ENCODE measurements at regions not wholly inside any gene's neighbourhood (a gene's known extent, or its start where the extent isn't known, plus 50 kb on each side); places are given as distances from the start of the nearest gene placed in this dataset.

DNA sequence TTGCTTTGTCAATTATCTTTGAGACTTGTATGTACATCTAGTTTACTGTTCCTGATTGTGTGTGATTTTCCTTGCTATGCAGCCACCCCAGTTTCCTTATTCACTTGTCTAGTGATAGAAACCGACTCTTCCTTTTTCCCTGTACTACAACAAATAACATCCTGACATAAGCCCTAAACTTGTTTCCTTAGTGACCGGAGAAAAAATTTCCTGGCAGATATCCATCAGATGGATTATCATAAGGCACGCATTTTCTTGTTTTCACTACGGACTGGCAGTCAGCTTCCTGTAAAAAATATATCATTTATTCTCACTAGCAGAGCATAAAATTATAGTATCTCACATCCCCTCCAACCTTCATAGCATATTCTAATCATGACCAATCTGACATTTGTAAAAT, 410.7 kb downstream of the CENPC start:
- no peak for DNase-seq (ENCODE audit: low read depth in 4 of 6, low spot score in 6 of 6)
- Histone ChIP-seq H3K36me3 (ENCODE audit: control insufficient read depth, insufficient read depth, low read length) (no peaks in the 10 kb centered on the region), H3K27me3 (ENCODE audit: control insufficient read depth, insufficient read depth, low read length) (no peaks in the 10 kb centered on the region), H3K4me3 (ENCODE audit: low read depth, low read length) (no peak overlapping the region), H3K4me1 (ENCODE audit: control insufficient read depth, insufficient read depth, low read length) (no peaks in the 10 kb centered on the region), H3K9me3 (ENCODE audit: control insufficient read depth, insufficient read depth, low read length) (no peaks in the 10 kb centered on the region), H3K27ac (ENCODE audit: low read depth, low read length) (no peak overlapping the region)
- WGBS (ENCODE audit: insufficient coverage) = 79% methylated on average over 2 of the region's 4 CpGs

DNA sequence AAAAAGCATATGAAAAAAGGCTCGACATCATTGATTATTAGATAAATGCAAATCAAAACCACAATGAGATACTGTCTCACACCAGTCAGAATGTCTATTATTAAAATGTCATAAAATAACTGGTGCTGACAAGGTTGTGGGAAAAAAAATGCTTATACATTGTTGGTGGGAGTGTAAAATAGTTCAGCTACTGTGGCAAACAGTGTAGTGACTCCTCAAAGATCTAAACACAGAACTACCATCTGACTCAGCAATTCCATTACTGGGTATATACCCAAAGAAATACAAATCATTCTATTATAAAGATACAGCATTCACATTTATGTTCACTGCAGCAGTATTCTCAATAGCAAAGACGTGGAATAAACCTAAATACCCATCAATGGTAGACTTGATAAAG, 412.1 kb downstream of the CENPC start:
- Histone ChIP-seq H3K9me3 (ENCODE audit: control insufficient read depth, insufficient read depth, low read length) (no peaks in the 10 kb centered on the region), H3K27ac (ENCODE audit: low read depth, low read length) (no peak overlapping the region), H3K27me3 (ENCODE audit: control insufficient read depth, insufficient read depth, low read length) (no peaks in the 10 kb centered on the region), H3K36me3 (ENCODE audit: control insufficient read depth, insufficient read depth, low read length) (no peaks in the 10 kb centered on the region), H3K4me1 (ENCODE audit: control insufficient read depth, insufficient read depth, low read length) (no peaks in the 10 kb centered on the region), H3K4me3 (ENCODE audit: low read depth, low read length) (no peak overlapping the region)
- no CpG with 5 or more reads among the region's 2 CpGs for whole genome bisulfite sequencing (ENCODE audit: insufficient coverage)
- no peak for DNase-seq (ENCODE audit: low read depth in 4 of 6, low spot score in 6 of 6)

DNA sequence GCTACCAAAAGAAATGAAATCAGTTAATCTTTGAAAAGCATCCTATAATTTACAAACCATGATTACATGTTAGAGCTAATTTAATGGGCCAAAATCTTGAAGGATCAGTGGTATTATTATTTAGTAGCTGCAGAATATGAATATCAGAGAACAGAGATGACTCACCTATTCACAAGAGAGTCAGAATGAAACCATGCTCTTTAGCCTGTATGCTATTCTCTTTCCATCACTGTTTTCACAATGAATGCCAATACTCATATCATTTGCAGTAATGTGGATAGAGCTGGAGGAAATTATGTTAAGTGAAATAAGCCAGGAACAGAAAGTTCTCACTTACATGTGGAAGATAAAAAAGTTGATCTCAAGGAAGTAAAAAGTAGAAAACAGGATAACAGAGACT, 414.1 kb downstream of the CENPC start:
- no peaks in the 10 kb centered on the region for H3K36me3 ChIP-seq (ENCODE audit: control insufficient read depth, insufficient read depth, low read length)
- no peak for DNase-seq (ENCODE audit: low read depth in 4 of 6, low spot score in 6 of 6)
- no peak overlapping the region for H3K27ac ChIP-seq (ENCODE audit: low read depth, low read length)
- no peak overlapping the region for H3K4me3 ChIP-seq (ENCODE audit: low read depth, low read length)
- no peaks in the 10 kb centered on the region for H3K27me3 ChIP-seq (ENCODE audit: control insufficient read depth, insufficient read depth, low read length)
- H3K4me1 ChIP-seq (ENCODE audit: control insufficient read depth, insufficient read depth, low read length) = no peaks in the 10 kb centered on the region
- no peaks in the 10 kb centered on the region for H3K9me3 ChIP-seq (ENCODE audit: control insufficient read depth, insufficient read depth, low read length)

DNA sequence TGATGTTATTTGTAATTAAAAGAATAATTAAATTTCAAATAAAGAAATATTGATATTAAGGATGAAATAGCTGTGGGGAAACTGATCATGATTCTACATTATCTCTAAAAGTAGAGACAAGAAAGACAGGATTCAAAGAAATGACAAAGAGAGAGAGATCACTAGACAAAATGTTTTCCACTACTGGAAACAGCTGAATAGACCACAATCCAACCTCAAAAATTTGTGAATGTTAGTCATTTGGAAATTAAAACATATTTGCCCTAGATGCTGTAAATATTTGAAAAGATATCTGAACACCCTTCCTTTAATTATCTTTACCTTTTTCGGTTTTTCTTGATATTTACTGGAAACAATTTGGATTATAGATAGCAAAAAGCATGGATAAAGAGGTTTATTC, 414.9 kb downstream of the CENPC start:
- H3K9me3 ChIP-seq (ENCODE audit: control insufficient read depth, insufficient read depth, low read length) = no peaks in the 10 kb centered on the region
- H3K27me3 ChIP-seq (ENCODE audit: control insufficient read depth, insufficient read depth, low read length) = no peaks in the 10 kb centered on the region
- no peaks in the 10 kb centered on the region for H3K4me1 ChIP-seq (ENCODE audit: control insufficient read depth, insufficient read depth, low read length)
- WGBS (ENCODE audit: insufficient coverage) = no CpG with 5 or more reads among the region's 1 CpG
- H3K27ac ChIP-seq (ENCODE audit: low read depth, low read length) = no peak overlapping the region
- no peak overlapping the region for H3K4me3 ChIP-seq (ENCODE audit: low read depth, low read length)
- no peak for DNase-seq (ENCODE audit: low read depth in 4 of 6, low spot score in 6 of 6)
- H3K36me3 ChIP-seq (ENCODE audit: control insufficient read depth, insufficient read depth, low read length) = no peaks in the 10 kb centered on the region

DNA sequence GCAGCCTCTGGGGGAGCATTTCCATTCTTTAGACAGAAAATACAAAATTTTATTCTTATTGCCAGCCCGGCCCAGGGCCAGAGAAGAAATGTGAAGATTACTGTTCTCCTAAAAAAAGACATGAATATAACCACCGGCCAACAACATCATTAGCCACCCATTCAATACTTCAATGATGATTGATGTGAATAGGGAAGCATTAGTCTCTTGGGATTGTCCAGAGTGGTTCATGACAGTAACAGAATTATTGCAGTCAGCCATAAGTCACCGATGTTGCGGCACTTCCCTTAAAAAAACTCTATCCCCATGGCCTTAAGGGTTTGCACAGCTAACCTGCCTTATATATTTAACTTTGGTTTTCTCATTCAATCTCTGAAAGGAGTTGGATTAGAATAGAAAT, 418.7 kb downstream of the CENPC start:
- WGBS (ENCODE audit: insufficient coverage) = no CpG with 5 or more reads among the region's 4 CpGs
- H3K27ac ChIP-seq (ENCODE audit: low read depth, low read length) = no peak overlapping the region
- no peaks in the 10 kb centered on the region for H3K27me3 ChIP-seq (ENCODE audit: control insufficient read depth, insufficient read depth, low read length)
- H3K9me3 ChIP-seq (ENCODE audit: control insufficient read depth, insufficient read depth, low read length) = no peaks in the 10 kb centered on the region
- H3K4me3 ChIP-seq (ENCODE audit: low read depth, low read length) = no peak overlapping the region
- H3K36me3 ChIP-seq (ENCODE audit: control insufficient read depth, insufficient read depth, low read length) = no peaks in the 10 kb centered on the region
- no peaks in the 10 kb centered on the region for H3K4me1 ChIP-seq (ENCODE audit: control insufficient read depth, insufficient read depth, low read length)
- DNase-seq (ENCODE audit: low read depth in 4 of 6, low spot score in 6 of 6) = no peak

DNA sequence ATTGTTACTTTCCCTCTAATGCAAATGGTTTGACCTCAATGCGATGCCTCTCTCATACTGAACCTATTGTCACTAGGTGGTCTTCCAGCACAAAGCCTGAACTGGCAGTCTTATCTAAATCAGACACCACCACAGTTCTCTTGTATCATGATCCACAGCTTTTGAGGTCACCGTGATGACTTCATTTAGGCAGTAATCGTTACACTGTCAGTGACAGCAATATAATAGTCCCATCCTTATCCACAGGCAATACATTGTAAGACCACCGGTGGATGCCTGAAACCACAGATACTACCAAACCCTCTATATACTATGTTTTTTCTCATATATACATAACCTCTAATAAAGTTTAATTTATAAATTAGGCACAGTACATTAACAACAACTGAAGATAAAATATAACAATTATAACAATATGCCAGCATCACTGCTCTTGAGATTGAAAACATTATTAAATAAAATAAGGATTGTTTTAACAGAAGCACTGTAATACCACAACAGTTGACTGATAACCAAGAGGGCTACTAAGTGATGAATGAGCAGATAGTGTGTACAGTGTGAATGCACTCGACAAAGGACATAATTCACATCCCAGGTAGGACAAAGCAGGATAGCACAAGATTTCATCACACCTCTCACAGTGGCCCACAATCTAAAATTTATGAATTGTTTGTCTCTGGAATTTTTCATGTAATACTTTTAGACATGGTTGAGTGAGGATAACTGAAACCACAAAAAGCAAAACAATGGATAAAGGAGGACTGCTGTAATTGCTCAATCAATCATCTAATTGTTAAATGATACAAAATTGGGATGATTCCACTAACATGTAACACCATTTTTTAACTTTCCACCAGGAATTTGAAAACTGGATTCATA, 419.4 kb downstream of the CENPC start:
- WGBS (ENCODE audit: insufficient coverage) = 68% methylated on average over 2 of the region's 5 CpGs
- no peak for DNase-seq (ENCODE audit: low read depth in 4 of 6, low spot score in 6 of 6)
- H3K4me1 ChIP-seq (ENCODE audit: control insufficient read depth, insufficient read depth, low read length) = no peaks in the 10 kb centered on the region
- H3K27ac ChIP-seq (ENCODE audit: low read depth, low read length) = no peak overlapping the region
- H3K27me3 ChIP-seq (ENCODE audit: control insufficient read depth, insufficient read depth, low read length) = no peaks in the 10 kb centered on the region
- H3K36me3 ChIP-seq (ENCODE audit: control insufficient read depth, insufficient read depth, low read length) = no peaks in the 10 kb centered on the region
- no peak overlapping the region for H3K4me3 ChIP-seq (ENCODE audit: low read depth, low read length)
- no peaks in the 10 kb centered on the region for H3K9me3 ChIP-seq (ENCODE audit: control insufficient read depth, insufficient read depth, low read length)

DNA sequence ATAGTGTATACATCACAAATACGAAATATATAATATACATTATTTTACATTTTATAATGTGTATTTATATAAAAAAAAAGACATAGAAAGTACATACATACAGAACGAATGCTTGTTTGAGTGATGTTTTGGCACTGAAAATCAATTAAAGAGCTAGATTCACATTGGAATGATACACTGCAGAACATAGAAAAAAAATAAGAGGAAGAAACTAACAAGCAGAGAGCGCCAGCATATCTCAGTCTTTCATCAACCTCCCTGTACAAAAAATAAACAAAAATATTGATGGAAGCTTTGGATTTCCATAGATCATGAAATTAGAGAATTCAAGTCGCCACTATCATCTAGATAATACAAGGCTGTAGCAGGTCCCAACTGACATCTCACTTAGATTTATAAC, 420.6 kb downstream of the CENPC start:
- no peak overlapping the region for H3K4me3 ChIP-seq (ENCODE audit: low read depth, low read length)
- no peaks in the 10 kb centered on the region for H3K9me3 ChIP-seq (ENCODE audit: control insufficient read depth, insufficient read depth, low read length)
- peak in 1 of 6 donors; percentile 54 for DNase-seq (ENCODE audit: low read depth in 4 of 6, low spot score in 6 of 6)
- WGBS (ENCODE audit: insufficient coverage) = no CpG with 5 or more reads among the region's 4 CpGs
- no peaks in the 10 kb centered on the region for H3K27me3 ChIP-seq (ENCODE audit: control insufficient read depth, insufficient read depth, low read length)
- H3K4me1 ChIP-seq (ENCODE audit: control insufficient read depth, insufficient read depth, low read length) = no peaks in the 10 kb centered on the region
- H3K27ac ChIP-seq (ENCODE audit: low read depth, low read length) = no peak overlapping the region
- H3K36me3 ChIP-seq (ENCODE audit: control insufficient read depth, insufficient read depth, low read length) = no peaks in the 10 kb centered on the region

DNA sequence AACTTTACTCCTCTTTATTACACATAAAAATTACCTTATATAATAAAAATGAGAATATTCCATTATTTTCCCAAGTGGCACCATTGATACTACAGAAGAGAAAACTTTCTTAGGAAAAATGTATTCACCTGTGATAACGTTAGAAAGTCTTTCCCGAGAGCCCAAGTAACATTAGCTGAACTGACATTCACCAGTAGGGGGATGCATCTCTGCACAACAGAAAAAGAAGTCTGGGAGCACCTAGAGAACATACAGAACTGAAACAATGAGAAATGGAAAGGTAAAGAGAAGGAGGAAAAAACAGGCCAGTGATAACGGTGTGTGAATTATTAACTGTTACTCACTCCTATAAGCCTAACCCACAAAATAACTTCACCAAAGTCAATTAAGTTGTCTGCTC, 423.3 kb downstream of the CENPC start:
- no peaks in the 10 kb centered on the region for H3K4me1 ChIP-seq (ENCODE audit: control insufficient read depth, insufficient read depth, low read length)
- no peaks in the 10 kb centered on the region for H3K27me3 ChIP-seq (ENCODE audit: control insufficient read depth, insufficient read depth, low read length)
- no peak for DNase-seq (ENCODE audit: low read depth in 4 of 6, low spot score in 6 of 6)
- no peaks in the 10 kb centered on the region for H3K36me3 ChIP-seq (ENCODE audit: control insufficient read depth, insufficient read depth, low read length)
- no peak overlapping the region for H3K27ac ChIP-seq (ENCODE audit: low read depth, low read length)
- no CpG with 5 or more reads among the region's 3 CpGs for WGBS (ENCODE audit: insufficient coverage)
- no peak overlapping the region for H3K4me3 ChIP-seq (ENCODE audit: low read depth, low read length)
- H3K9me3 ChIP-seq (ENCODE audit: control insufficient read depth, insufficient read depth, low read length) = no peaks in the 10 kb centered on the region

DNA sequence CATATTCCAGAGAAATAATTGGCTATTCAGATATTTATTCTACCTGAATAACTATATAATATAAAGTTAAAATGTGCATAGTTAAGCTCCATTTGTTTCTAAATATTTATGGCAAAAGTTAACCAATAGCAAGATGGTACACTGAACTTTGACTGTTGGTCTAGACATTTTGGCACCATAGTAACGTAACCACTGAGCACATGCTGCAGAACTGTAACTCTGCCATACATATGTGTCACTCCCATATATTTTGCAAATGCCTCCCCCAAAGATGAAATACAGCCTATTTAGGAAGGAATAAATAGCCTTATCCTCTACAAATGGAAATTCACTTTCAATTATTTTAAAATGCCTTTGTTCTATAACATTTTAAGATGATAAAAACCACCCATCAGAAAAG, 424.9 kb downstream of the CENPC start:
- no peak overlapping the region for H3K27ac ChIP-seq (ENCODE audit: low read depth, low read length)
- H3K36me3 ChIP-seq (ENCODE audit: control insufficient read depth, insufficient read depth, low read length) = no peaks in the 10 kb centered on the region
- no peaks in the 10 kb centered on the region for H3K4me1 ChIP-seq (ENCODE audit: control insufficient read depth, insufficient read depth, low read length)
- no peaks in the 10 kb centered on the region for H3K27me3 ChIP-seq (ENCODE audit: control insufficient read depth, insufficient read depth, low read length)
- no peak overlapping the region for H3K4me3 ChIP-seq (ENCODE audit: low read depth, low read length)
- no peaks in the 10 kb centered on the region for H3K9me3 ChIP-seq (ENCODE audit: control insufficient read depth, insufficient read depth, low read length)
- no peak for DNase-seq (ENCODE audit: low read depth in 4 of 6, low spot score in 6 of 6)
- WGBS (ENCODE audit: insufficient coverage) = no CpG with 5 or more reads among the region's 1 CpG

DNA sequence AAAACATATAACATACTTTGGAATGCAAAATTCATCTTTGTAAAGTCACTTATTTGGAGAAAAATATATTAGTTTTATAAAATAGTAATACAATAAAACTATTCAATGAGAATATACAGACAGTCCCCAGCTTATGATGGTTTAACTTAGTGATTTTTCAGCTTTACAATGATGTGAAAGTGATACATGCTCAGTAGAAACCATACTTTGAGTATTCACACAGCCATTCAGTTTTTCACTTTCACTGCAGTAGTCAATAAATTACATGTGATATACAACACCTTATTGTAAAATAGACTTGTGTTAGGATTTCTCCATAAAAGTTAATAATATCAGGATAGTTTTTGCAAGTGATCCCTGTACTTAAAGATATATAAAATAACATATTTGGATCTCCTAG, 436.0 kb downstream of the CENPC start:
- DNase-seq (ENCODE audit: low read depth in 4 of 6, low spot score in 6 of 6) = no peak
- Histone ChIP-seq H3K36me3 (ENCODE audit: control insufficient read depth, insufficient read depth, low read length) (no peaks in the 10 kb centered on the region), H3K9me3 (ENCODE audit: control insufficient read depth, insufficient read depth, low read length) (no peaks in the 10 kb centered on the region), H3K27me3 (ENCODE audit: control insufficient read depth, insufficient read depth, low read length) (no peaks in the 10 kb centered on the region), H3K4me1 (ENCODE audit: control insufficient read depth, insufficient read depth, low read length) (peaks cover under 1% of the 10 kb centered on the region), H3K27ac (ENCODE audit: low read depth, low read length) (no peak overlapping the region), H3K4me3 (ENCODE audit: low read depth, low read length) (no peak overlapping the region)

Measured in spinal cord (tissue), 9 donors.